ENCODE measurements at regions not wholly inside any gene's neighbourhood (a gene's known extent, or its start where the extent isn't known, plus 50 kb on each side); places are given as distances from the start of the nearest gene placed in this dataset.

DNA sequence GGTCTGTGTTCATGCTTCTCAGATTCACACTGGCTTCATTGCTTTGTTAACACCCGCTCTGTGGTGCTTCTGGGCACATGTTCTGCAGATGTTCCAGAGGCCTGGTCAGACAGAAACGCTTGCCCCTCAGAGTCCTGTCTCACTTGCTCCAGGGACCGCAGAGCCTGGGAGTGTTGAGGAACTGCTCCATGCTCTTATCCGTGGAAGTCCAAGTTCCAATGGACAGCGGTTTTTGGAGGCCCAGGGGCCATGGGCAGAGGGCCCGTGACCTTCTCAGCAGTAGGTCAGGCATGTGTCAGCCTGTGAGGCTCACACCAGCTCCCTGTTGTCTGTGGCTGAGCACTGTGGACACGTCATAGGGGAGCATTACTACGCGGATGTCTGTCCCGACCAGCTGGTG, 364.7 kb upstream of the IRX1 start:
- 95% methylated on average over 10 of the region's 10 CpGs for WGBS (ENCODE audit: insufficient coverage)
- DNase-seq = no peak
- Histone ChIP-seq H3K4me3 (ENCODE audit: control insufficient read depth in 1 of 7, extremely low read depth in 1 of 7, insufficient read depth in 4 of 7, low read depth in 2 of 7, low read length in 6 of 7) (no peak overlapping the region), H3K4me1 (ENCODE audit: control extremely low read depth in 1 of 4, control insufficient read depth in 4 of 4, insufficient read depth in 4 of 4, low read length in 3 of 4) (no peaks in the 10 kb centered on the region), H3K36me3 (ENCODE audit: control insufficient read depth in 4 of 4, insufficient read depth in 4 of 4, low read length in 3 of 4) (no peaks in the 10 kb centered on the region), H3K27me3 (replicated peaks in 2 of 5; ENCODE audit: control insufficient read depth in 4 of 5, insufficient read depth in 5 of 5, low read length in 4 of 5) (no peaks in the 10 kb centered on the region), H3K9me3 (ENCODE audit: control extremely low read depth in 1 of 5, control insufficient read depth in 4 of 5, insufficient read depth in 2 of 5, low read depth in 1 of 5, low read length in 4 of 5) (no peaks in the 10 kb centered on the region), H3K27ac (ENCODE audit: insufficient read depth in 1 of 2, low read depth in 1 of 2, low read length in 2 of 2, poor library complexity in 1 of 2, severe bottlenecking in 2 of 2) (no peak overlapping the region)
- CTCF ChIA-PET = no interaction called here
- POLR2A ChIA-PET = no interaction called here

DNA sequence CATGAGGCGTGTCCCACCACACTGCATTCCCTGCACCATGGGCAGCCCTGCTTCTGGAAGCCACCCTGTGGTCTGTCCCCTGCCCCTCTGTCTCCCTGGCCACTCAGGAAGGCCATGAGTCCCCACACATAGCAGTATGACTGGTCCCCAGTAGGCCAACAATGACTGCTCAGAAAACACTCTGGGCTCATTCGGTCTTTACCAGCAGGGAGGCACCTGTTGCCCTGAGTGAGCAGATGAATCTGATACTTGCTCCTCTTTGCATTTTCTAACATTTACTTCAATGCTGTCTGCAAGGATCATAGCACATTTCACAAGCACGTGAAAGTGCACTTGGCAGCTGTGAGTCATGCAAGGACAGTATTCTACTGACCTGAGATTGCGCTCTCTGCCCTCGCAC, 365.4 kb upstream of the IRX1 start:
- 85% methylated on average over 5 of the region's 5 CpGs for WGBS (ENCODE audit: insufficient coverage)

DNA sequence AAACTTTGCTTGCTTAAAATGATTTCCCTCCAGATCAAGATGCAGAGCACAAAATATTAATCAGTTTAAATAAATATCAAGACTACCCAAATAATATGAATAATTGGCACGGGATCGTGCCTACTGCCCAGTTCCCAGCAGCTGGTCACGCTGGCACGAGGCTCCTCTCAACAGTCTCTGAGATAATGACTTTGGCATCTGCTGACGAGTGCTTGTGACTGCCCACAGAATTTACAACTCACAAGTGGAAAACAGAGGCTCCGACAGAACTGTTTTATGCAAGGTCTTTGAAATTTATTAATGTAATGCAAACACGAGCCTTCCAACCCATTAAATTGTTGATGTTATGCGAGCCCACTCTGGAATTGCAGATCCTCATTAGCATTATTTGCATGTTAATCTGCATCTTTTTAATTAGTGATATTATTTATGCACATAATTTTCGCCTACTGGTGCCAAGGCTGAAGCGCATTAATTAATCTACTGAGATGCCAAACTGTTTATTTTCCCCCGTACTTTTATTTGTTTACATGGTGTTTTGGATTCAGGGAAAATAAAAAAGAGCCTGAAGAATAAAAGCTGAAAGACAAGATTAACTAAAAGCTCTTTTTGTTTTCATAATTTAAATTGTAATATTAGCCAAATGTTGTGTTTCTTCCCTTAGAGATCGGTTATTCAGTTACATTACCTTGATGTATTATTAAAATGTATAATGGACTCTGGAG, 369.3 kb upstream of the IRX1 start:
- Histone ChIP-seq H3K27me3 (replicated peaks in 2 of 5; ENCODE audit: control insufficient read depth in 4 of 5, insufficient read depth in 5 of 5, low read length in 4 of 5) (no peaks in the 10 kb centered on the region), H3K36me3 (ENCODE audit: control insufficient read depth in 4 of 4, insufficient read depth in 4 of 4, low read length in 3 of 4) (no peaks in the 10 kb centered on the region), H3K27ac (ENCODE audit: insufficient read depth in 1 of 2, low read depth in 1 of 2, low read length in 2 of 2, poor library complexity in 1 of 2, severe bottlenecking in 2 of 2) (no peak overlapping the region), H3K9me3 (ENCODE audit: control extremely low read depth in 1 of 5, control insufficient read depth in 4 of 5, insufficient read depth in 2 of 5, low read depth in 1 of 5, low read length in 4 of 5) (no peaks in the 10 kb centered on the region), H3K4me3 (ENCODE audit: control insufficient read depth in 1 of 7, extremely low read depth in 1 of 7, insufficient read depth in 4 of 7, low read depth in 2 of 7, low read length in 6 of 7) (no peak overlapping the region), H3K4me1 (ENCODE audit: control extremely low read depth in 1 of 4, control insufficient read depth in 4 of 4, insufficient read depth in 4 of 4, low read length in 3 of 4) (no peaks in the 10 kb centered on the region)
- ChIA-PET CTCF (no interaction called here), POLR2A (no interaction called here)
- WGBS (ENCODE audit: insufficient coverage) = 78% methylated on average over 4 of the region's 12 CpGs
- no peak for DNase-seq

More for the DNA sequence above, 365.4 kb upstream of the IRX1 start:
- H3K27me3 ChIP-seq (replicated peaks in 2 of 5; ENCODE audit: control insufficient read depth in 4 of 5, insufficient read depth in 5 of 5, low read length in 4 of 5) = no peaks in the 10 kb centered on the region
- no peaks in the 10 kb centered on the region for H3K9me3 ChIP-seq (ENCODE audit: control extremely low read depth in 1 of 5, control insufficient read depth in 4 of 5, insufficient read depth in 2 of 5, low read depth in 1 of 5, low read length in 4 of 5)
- POLR2A ChIA-PET = no interaction called here
- no peak overlapping the region for H3K27ac ChIP-seq (ENCODE audit: insufficient read depth in 1 of 2, low read depth in 1 of 2, low read length in 2 of 2, poor library complexity in 1 of 2, severe bottlenecking in 2 of 2)
- no peak overlapping the region for H3K4me3 ChIP-seq (ENCODE audit: control insufficient read depth in 1 of 7, extremely low read depth in 1 of 7, insufficient read depth in 4 of 7, low read depth in 2 of 7, low read length in 6 of 7)
- DNase-seq = no peak
- no peaks in the 10 kb centered on the region for H3K36me3 ChIP-seq (ENCODE audit: control insufficient read depth in 4 of 4, insufficient read depth in 4 of 4, low read length in 3 of 4)
- no peaks in the 10 kb centered on the region for H3K4me1 ChIP-seq (ENCODE audit: control extremely low read depth in 1 of 4, control insufficient read depth in 4 of 4, insufficient read depth in 4 of 4, low read length in 3 of 4)
- CTCF ChIA-PET = no interaction called here

DNA sequence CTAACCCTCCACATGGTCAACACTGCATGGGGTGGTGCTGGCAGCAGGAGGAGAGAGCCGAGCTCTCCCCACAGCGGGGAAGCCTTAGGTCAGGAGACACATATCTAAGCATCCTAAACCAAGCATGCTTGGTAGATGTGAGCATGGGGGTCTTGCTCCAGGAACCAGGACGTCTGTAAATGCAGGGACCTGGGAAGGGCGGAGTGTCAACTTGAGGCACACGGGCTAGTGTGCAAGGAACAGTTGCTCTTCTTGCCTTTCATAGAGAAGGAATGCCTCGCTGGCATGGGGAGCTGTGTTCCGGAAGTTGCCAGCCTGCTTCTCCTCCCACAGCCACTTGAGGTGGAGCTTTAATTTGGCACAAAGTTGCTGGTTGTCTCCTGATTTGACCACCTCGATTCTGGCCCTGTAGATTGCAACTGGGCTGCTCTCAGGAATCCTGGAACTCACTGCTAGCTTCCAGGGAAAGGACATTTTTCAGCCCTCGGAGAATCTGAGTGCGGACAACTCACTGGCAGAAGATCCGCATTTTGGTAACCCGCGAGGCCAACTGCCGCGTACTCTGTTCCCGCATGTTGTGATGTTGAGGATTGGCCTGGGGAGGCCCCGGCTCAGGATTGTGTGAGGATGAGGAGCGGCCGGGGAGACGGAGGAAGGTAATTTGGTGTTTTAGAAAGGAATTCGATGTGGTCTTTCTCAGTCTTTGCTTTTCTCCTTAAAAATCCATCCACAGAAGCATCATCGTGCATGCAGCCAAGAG, 370.3 kb upstream of the IRX1 start:
- no peak overlapping the region for H3K27ac ChIP-seq (ENCODE audit: insufficient read depth in 1 of 2, low read depth in 1 of 2, low read length in 2 of 2, poor library complexity in 1 of 2, severe bottlenecking in 2 of 2)
- CTCF ChIA-PET = no interaction called here
- WGBS (ENCODE audit: insufficient coverage) = 92% methylated on average over 13 of the region's 22 CpGs
- H3K4me3 ChIP-seq (ENCODE audit: control insufficient read depth in 1 of 7, extremely low read depth in 1 of 7, insufficient read depth in 4 of 7, low read depth in 2 of 7, low read length in 6 of 7) = no peak overlapping the region
- H3K36me3 ChIP-seq (ENCODE audit: control insufficient read depth in 4 of 4, insufficient read depth in 4 of 4, low read length in 3 of 4) = no peaks in the 10 kb centered on the region
- H3K27me3 ChIP-seq (replicated peaks in 2 of 5; ENCODE audit: control insufficient read depth in 4 of 5, insufficient read depth in 5 of 5, low read length in 4 of 5) = no peaks in the 10 kb centered on the region
- POLR2A ChIA-PET = no interaction called here
- H3K4me1 ChIP-seq (ENCODE audit: control extremely low read depth in 1 of 4, control insufficient read depth in 4 of 4, insufficient read depth in 4 of 4, low read length in 3 of 4) = no peaks in the 10 kb centered on the region
- H3K9me3 ChIP-seq (ENCODE audit: control extremely low read depth in 1 of 5, control insufficient read depth in 4 of 5, insufficient read depth in 2 of 5, low read depth in 1 of 5, low read length in 4 of 5) = no peaks in the 10 kb centered on the region
- DNase-seq = no peak

DNA sequence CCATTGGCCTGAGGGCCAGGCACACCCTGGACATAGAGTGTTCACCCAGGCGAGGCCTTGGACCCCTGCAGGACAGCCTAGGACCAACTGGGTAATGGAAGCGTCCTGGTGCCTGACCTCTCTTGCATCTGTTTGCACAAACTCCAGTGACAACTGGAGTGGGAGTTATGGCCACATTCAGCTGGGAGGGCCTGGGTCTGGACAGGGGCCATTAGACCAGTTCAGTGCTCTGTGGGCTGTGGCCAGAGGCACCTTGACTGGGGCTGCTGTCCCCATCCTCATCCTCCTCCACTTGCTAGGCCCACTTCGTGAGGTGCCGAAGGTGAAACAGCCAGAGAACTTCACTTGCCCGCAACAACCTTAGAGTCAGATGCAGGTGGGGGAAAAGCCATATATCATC, 372.7 kb upstream of the IRX1 start:
- CTCF ChIA-PET = no interaction called here

DNA sequence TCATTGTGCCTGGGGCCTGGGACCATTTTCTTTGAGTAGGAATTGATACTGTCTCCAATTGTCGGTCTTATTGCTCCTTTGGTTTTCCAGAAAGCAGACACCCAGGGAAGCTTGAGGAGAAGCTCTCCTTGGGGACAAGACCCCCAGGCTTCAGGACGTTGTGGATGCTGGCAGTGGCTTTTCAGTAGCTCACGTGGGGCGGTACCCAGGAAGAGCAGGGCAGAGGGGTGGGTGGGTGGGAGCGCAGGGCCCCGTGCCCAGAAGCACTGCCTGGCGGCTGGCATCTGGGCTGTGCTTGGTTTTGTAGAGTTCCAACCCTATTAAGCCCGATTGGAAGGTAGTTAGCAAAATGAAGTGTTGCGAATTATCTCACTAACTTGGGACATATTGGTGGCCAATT, 374.2 kb upstream of the IRX1 start:
- CTCF ChIA-PET = no interaction called here
- H3K27ac ChIP-seq (ENCODE audit: insufficient read depth in 1 of 2, low read depth in 1 of 2, low read length in 2 of 2, poor library complexity in 1 of 2, severe bottlenecking in 2 of 2) = no peak overlapping the region
- H3K4me1 ChIP-seq (ENCODE audit: control extremely low read depth in 1 of 4, control insufficient read depth in 4 of 4, insufficient read depth in 4 of 4, low read length in 3 of 4) = no peaks in the 10 kb centered on the region
- no peaks in the 10 kb centered on the region for H3K27me3 ChIP-seq (replicated peaks in 2 of 5; ENCODE audit: control insufficient read depth in 4 of 5, insufficient read depth in 5 of 5, low read length in 4 of 5)
- POLR2A ChIA-PET = no interaction called here
- H3K36me3 ChIP-seq (ENCODE audit: control insufficient read depth in 4 of 4, insufficient read depth in 4 of 4, low read length in 3 of 4) = no peaks in the 10 kb centered on the region
- no peak overlapping the region for H3K4me3 ChIP-seq (ENCODE audit: control insufficient read depth in 1 of 7, extremely low read depth in 1 of 7, insufficient read depth in 4 of 7, low read depth in 2 of 7, low read length in 6 of 7)
- 83% methylated on average over 8 of the region's 9 CpGs for WGBS (ENCODE audit: insufficient coverage)
- no peak for DNase-seq
- H3K9me3 ChIP-seq (ENCODE audit: control extremely low read depth in 1 of 5, control insufficient read depth in 4 of 5, insufficient read depth in 2 of 5, low read depth in 1 of 5, low read length in 4 of 5) = no peaks in the 10 kb centered on the region

More for the DNA sequence above, 372.7 kb upstream of the IRX1 start:
- 100% methylated on average over 1 of the region's 5 CpGs for WGBS (ENCODE audit: insufficient coverage)
- Histone ChIP-seq H3K27me3 (replicated peaks in 2 of 5; ENCODE audit: control insufficient read depth in 4 of 5, insufficient read depth in 5 of 5, low read length in 4 of 5) (no peaks in the 10 kb centered on the region), H3K27ac (ENCODE audit: insufficient read depth in 1 of 2, low read depth in 1 of 2, low read length in 2 of 2, poor library complexity in 1 of 2, severe bottlenecking in 2 of 2) (no peak overlapping the region), H3K4me1 (ENCODE audit: control extremely low read depth in 1 of 4, control insufficient read depth in 4 of 4, insufficient read depth in 4 of 4, low read length in 3 of 4) (no peaks in the 10 kb centered on the region), H3K4me3 (ENCODE audit: control insufficient read depth in 1 of 7, extremely low read depth in 1 of 7, insufficient read depth in 4 of 7, low read depth in 2 of 7, low read length in 6 of 7) (no peak overlapping the region), H3K9me3 (ENCODE audit: control extremely low read depth in 1 of 5, control insufficient read depth in 4 of 5, insufficient read depth in 2 of 5, low read depth in 1 of 5, low read length in 4 of 5) (no peaks in the 10 kb centered on the region), H3K36me3 (ENCODE audit: control insufficient read depth in 4 of 4, insufficient read depth in 4 of 4, low read length in 3 of 4) (no peaks in the 10 kb centered on the region)
- POLR2A ChIA-PET = no interaction called here
- no peak for DNase-seq

DNA sequence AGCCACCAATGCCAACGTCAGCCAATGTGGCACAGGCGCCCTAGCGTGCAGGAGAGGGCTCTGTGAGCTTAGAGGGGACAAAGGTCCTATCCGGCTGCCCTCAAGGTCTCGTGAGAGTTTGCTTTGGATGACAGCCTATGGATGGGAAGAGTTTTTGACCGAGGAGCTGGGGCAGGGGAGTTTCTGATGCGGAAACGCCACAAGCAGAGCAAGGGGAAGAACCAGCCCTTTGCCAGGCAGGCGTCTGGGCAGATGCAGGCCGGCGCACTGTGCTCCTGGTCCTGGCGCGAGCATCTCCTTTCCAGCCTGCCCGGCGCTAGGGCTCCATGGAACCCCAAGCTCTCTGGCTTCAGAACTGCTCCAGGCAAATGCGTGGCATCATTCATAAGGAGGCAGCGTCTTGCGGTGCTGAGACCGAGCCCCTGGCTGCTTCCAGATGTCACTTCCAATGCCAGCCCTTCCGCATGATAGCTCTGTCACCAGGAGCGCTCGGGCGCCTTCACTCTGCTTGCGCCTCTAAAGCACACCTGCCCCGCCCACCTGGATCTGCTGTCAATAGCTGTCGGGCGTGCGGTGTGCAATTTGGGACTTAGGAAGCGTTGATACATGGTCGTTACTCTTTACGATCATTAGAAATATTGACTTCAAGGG, 374.9 kb upstream of the IRX1 start:
- H3K27me3 ChIP-seq (replicated peaks in 2 of 5; ENCODE audit: control insufficient read depth in 4 of 5, insufficient read depth in 5 of 5, low read length in 4 of 5) = no peaks in the 10 kb centered on the region
- no peak overlapping the region for H3K27ac ChIP-seq (ENCODE audit: insufficient read depth in 1 of 2, low read depth in 1 of 2, low read length in 2 of 2, poor library complexity in 1 of 2, severe bottlenecking in 2 of 2)
- WGBS (ENCODE audit: insufficient coverage) = 97% methylated on average over 30 of the region's 31 CpGs
- DNase-seq = no peak
- CTCF ChIA-PET = no interaction called here
- no peaks in the 10 kb centered on the region for H3K4me1 ChIP-seq (ENCODE audit: control extremely low read depth in 1 of 4, control insufficient read depth in 4 of 4, insufficient read depth in 4 of 4, low read length in 3 of 4)
- POLR2A ChIA-PET = no interaction called here
- no peak overlapping the region for H3K4me3 ChIP-seq (ENCODE audit: control insufficient read depth in 1 of 7, extremely low read depth in 1 of 7, insufficient read depth in 4 of 7, low read depth in 2 of 7, low read length in 6 of 7)
- H3K36me3 ChIP-seq (ENCODE audit: control insufficient read depth in 4 of 4, insufficient read depth in 4 of 4, low read length in 3 of 4) = no peaks in the 10 kb centered on the region
- no peaks in the 10 kb centered on the region for H3K9me3 ChIP-seq (ENCODE audit: control extremely low read depth in 1 of 5, control insufficient read depth in 4 of 5, insufficient read depth in 2 of 5, low read depth in 1 of 5, low read length in 4 of 5)
